ENCODE measurements at regions not wholly inside any gene's neighbourhood (a gene's known extent, or its start where the extent isn't known, plus 50 kb on each side); places are given as distances from the start of the nearest gene placed in this dataset.

DNA sequence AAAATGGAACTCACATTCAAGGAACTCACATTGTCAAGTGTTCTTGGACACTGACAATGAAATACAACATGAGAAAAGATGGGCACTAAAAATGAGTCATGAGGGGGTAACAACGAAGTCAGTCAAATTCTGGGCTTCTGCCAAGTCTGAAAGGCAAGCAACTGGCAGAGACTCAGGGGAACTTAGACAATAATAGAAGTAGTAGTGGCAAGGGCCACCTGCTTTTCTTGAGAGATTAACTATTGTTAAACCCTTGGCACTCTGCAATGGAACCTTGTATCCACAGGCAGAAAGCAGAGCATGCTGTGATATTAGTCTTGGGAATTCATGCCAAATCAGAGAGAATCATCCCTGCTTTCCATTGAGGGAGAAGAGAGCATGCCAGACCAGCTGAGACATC, 382.6 kb upstream of the CDH2 start:
- Histone ChIP-seq H3K36me3 (ENCODE audit: low read depth) (no peaks in the 10 kb centered on the region), H3K9me3 (peaks cover 28% of the 10 kb centered on the region), H3K4me3 (no peak overlapping the region), H3K4me1 (ENCODE audit: low read depth) (no peaks in the 10 kb centered on the region)
- no peak for ATAC-seq
- DNase-seq: no peak
- TF ChIP-seq, protein P1, sequence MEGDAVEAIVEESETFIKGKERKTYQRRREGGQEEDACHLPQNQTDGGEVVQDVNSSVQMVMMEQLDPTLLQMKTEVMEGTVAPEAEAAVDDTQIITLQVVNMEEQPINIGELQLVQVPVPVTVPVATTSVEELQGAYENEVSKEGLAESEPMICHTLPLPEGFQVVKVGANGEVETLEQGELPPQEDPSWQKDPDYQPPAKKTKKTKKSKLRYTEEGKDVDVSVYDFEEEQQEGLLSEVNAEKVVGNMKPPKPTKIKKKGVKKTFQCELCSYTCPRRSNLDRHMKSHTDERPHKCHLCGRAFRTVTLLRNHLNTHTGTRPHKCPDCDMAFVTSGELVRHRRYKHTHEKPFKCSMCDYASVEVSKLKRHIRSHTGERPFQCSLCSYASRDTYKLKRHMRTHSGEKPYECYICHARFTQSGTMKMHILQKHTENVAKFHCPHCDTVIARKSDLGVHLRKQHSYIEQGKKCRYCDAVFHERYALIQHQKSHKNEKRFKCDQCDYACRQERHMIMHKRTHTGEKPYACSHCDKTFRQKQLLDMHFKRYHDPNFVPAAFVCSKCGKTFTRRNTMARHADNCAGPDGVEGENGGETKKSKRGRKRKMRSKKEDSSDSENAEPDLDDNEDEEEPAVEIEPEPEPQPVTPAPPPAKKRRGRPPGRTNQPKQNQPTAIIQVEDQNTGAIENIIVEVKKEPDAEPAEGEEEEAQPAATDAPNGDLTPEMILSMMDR (IDR thresholded peaks at IDR 0.05): no peak
- intact Hi-C loops (cut with DNase I, micrococcal nuclease): no loop called here

DNA sequence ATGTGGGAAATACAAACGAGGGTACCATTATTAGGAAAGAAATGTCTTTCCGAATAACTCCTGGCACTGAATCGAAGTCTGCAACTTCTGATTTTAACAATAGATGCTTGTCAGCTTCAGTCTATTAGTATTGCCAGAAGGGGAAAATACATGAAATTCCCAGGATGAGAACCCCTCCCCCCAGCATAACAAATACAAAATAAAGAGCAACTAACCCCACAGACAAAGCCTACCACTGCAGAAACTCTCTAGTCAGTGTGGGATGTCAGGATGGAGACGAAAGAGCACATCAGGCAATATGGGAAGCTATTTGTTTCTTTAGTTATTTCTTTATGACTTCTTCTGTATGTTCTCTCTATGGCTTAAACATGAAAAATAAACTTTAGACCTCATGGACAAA, 365.0 kb upstream of the CDH2 start:
- no peaks in the 10 kb centered on the region for H3K4me1 ChIP-seq (ENCODE audit: low read depth)
- peaks cover 14% of the 10 kb centered on the region for H3K9me3 ChIP-seq
- DNase-seq (no peak), ATAC-seq (no peak)
- no peak overlapping the region for H3K4me3 ChIP-seq
- H3K36me3 ChIP-seq (ENCODE audit: low read depth): no peaks in the 10 kb centered on the region
- TF ChIP-seq, protein P1 (IDR thresholded peaks at IDR 0.05): no peak
- intact Hi-C loops (cut with DNase I, micrococcal nuclease): no loop called here

DNA sequence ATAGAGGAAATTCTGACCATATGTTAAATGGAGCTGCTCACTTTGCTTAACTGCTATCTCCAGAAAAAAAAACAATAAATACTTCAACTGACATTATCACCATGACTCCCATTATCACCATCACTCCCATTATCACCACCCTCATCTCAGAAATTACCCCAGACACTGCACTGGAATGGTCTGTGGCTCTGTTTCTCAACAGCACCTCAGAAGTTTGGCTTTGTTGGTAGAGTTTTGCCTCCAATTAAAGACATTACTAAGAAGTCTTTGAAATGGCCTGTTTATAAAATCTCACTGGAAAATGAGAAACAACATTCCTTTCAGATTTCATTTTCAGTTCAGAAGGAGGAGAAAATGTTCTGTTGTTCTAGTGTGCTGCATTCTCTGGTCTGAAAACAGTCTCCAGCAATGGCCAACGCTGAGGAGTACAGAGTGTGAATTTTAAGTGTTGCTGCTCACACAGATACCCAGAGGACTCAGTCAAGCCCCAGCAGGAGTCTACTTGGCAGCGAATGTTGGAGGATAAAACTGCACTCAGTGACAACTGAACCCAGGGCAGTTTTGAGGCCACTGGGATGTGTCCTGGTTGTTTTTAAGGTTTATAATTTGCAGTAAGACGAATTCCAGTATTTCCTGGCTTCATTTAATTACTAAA, 364.5 kb upstream of the CDH2 start:
- TF ChIP-seq, protein P1 (IDR thresholded peaks at IDR 0.05): no peak
- Histone ChIP-seq H3K4me3 (no peak overlapping the region), H3K4me1 (ENCODE audit: low read depth) (no peaks in the 10 kb centered on the region), H3K36me3 (ENCODE audit: low read depth) (no peaks in the 10 kb centered on the region), H3K9me3 (peaks cover 13% of the 10 kb centered on the region)
- no peak for ATAC-seq
- no peak for DNase-seq
- intact Hi-C loops (cut with DNase I, micrococcal nuclease): no loop called here

DNA sequence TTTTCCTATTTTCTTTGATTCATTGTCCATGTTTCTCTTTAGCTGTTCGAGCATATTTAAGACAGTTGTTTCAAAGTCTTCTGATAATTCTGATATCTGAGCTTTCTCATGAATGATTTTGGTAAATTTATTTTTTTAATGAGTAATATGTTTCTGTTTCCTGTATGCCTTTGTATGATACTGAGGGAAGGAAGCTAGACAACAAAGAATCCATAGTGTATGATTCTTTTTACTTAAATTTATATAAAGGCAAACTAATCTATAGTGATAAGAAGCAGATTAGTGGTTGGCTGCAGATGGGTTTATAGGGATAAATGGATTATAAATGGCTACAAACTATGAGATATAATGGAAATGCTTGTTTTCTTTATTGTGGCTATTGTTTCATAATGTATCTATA, 352.7 kb upstream of the CDH2 start:
- no peaks in the 10 kb centered on the region for H3K4me1 ChIP-seq (ENCODE audit: low read depth)
- ATAC-seq (no peak), DNase-seq (no peak)
- TF ChIP-seq, protein P1 (IDR thresholded peaks at IDR 0.05): no peak
- H3K9me3 ChIP-seq: peaks cover 27% of the 10 kb centered on the region
- no peak overlapping the region for H3K4me3 ChIP-seq
- no peaks in the 10 kb centered on the region for H3K36me3 ChIP-seq (ENCODE audit: low read depth)
- intact Hi-C loops (cut with DNase I, micrococcal nuclease): no loop called here

DNA sequence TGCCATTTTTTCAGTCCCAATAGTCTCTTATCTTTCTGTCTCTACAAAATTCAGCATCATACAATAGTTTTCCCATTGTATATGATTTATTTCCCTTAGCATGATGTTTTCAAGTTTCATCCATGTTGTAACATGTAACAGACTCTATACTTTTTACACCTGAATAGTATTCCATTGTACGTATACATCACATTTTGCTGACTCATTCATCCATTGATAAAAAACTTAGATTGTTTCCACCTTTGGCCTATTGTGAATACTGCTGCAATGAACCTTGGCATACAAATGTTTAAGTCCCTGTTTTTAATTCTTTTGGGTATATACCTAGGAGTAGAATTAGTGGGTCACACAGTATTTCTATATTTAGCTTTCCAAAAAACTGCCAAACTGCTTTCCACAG, 349.3 kb upstream of the CDH2 start:
- intact Hi-C loops (cut with DNase I, micrococcal nuclease): no loop called here
- ATAC-seq: no peak

More for the DNA sequence above, 349.3 kb upstream of the CDH2 start:
- H3K4me1 ChIP-seq (ENCODE audit: low read depth): no peaks in the 10 kb centered on the region
- no peak overlapping the region for H3K4me3 ChIP-seq
- H3K36me3 ChIP-seq (ENCODE audit: low read depth): no peaks in the 10 kb centered on the region
- no peak for DNase-seq
- TF ChIP-seq, protein P1 (IDR thresholded peaks at IDR 0.05): no peak
- peaks cover 23% of the 10 kb centered on the region for H3K9me3 ChIP-seq

Measured in mucosa of descending colon (tissue), 3 donors.